IPS-15b (cell line): ENCODE measurements at regions not wholly inside any gene's neighbourhood (a gene's known extent, or its start where the extent isn't known, plus 50 kb on each side); places are given as distances from the start of the nearest gene placed in this dataset.

Experiments used
- H3K27me3 ChIP-seq: one replicate; pipeline ENCODE4 v1.6.1; 2013; ENCODE audit warnings: low read length; ENCODE audit not compliant: control insufficient read depth, insufficient read depth
- H3K36me3 ChIP-seq: one replicate; pipeline ENCODE4 v1.6.1; 2013; ENCODE audit warnings: low read length; ENCODE audit not compliant: control insufficient read depth, insufficient read depth
- H3K4me1 ChIP-seq: one replicate; pipeline ENCODE4 v1.6.1; 2013; ENCODE audit warnings: mild to moderate bottlenecking, low read length; ENCODE audit not compliant: control insufficient read depth, insufficient read depth
- H3K4me3 ChIP-seq: one replicate; pipeline ENCODE4 v1.5.1; 2013; ENCODE audit warnings: low read depth, low read length
- H3K9ac ChIP-seq: one replicate; pipeline ENCODE4 v1.6.1; 2013; ENCODE audit warnings: low read depth, mild to moderate bottlenecking, low read length
- H3K9me3 ChIP-seq: one replicate; pipeline ENCODE4 v1.6.1; 2013; ENCODE audit warnings: mild to moderate bottlenecking, low read length; ENCODE audit not compliant: control insufficient read depth, insufficient read depth

GRCh38 chr5:34535944-34536623 is 120.0 kb upstream of the RAI14 start:
- H3K27me3 ChIP-seq, result no peaks in the 10 kb centered on the region
- no peaks in the 10 kb centered on the region for H3K36me3 ChIP-seq
- H3K4me3 ChIP-seq, result no peak overlapping the region
- no peaks in the 10 kb centered on the region for H3K9me3 ChIP-seq
- peaks cover 6% of the 10 kb centered on the region for H3K4me1 ChIP-seq
- H3K9ac ChIP-seq, result no peak overlapping the region

DNA sequence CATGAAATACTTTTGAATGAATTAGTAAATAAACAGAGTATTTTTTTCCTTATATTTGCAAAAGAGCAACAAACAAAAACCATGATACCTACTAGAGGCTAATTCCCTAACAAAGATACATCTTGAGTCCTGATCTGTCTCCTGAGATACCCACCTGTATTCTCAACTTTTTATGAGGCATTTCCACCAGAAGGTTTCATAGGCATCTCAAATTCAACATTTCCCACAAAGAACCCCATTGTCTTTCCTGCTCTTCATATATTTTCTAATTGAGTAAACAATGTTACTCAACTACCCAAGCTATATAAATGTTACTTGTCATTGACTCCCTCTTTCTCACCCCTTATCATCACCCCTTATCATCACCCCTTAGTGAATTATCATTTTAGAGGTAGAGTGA is 119.4 kb upstream of the RAI14 start:
- Histone ChIP-seq H3K9me3 (no peaks in the 10 kb centered on the region), H3K27me3 (no peaks in the 10 kb centered on the region), H3K4me1 (peaks cover 6% of the 10 kb centered on the region), H3K36me3 (no peaks in the 10 kb centered on the region), H3K9ac (no peak overlapping the region), H3K4me3 (no peak overlapping the region)

DNA sequence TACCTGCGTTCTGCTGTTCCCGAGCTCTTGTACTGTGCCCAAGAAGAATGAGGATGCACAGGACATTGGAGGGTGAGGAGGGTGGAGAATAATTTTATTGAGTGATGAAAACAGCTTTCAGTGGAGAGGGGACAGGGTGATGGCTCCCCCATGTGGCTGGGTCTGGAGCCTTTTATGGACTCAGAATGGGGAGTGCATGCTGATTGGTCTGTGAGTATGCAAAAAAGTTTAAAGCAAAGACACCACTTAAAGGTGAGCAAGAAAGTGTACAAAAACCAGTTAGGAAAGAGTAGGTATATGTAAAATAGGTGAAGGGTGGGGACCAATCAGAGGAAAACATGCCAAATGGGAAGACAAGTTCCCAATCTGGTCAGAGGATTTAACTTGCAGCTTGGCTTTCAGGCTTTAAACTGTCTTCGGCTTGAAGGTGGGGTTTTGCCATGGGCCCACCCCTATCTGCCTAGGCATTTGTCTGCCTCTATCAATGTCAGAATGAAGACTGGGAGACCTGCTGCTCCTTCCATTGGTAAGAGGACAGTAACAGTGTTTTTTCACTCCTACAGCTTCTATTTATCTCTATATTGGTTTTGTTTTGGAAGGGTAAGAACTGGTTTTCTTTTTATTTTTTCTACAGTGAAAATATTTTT is 118.0 kb upstream of the RAI14 start:
- Histone ChIP-seq H3K36me3 (no peaks in the 10 kb centered on the region), H3K4me3 (no peak overlapping the region), H3K4me1 (peaks cover 6% of the 10 kb centered on the region), H3K9ac (no peak overlapping the region), H3K9me3 (no peaks in the 10 kb centered on the region), H3K27me3 (no peaks in the 10 kb centered on the region)

GRCh38 chr5:34539183-34539582 is 116.9 kb upstream of the RAI14 start:
- Histone ChIP-seq H3K36me3 (no peaks in the 10 kb centered on the region), H3K9ac (no peak overlapping the region), H3K4me1 (peaks cover 6% of the 10 kb centered on the region), H3K4me3 (no peak overlapping the region), H3K27me3 (no peaks in the 10 kb centered on the region), H3K9me3 (peaks cover 5% of the 10 kb centered on the region)

DNA sequence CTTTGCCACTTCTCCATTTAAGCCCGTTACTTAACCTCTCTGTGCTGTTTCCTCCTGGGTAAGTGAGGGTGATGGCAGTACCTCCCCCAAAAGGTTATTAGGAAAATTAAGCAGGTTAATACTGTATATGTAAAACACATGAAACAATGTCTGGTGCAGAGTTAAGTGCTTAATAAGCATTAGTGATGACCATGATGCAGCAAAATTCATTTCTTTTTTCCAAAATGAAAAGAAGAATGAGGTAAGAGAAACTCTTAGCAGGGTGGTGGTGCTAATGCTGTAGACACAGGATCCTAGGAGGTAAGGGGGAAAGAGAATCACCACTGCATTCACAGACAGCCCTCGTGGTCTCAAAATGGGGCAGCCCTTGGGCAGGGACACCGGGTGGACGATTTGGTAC is 115.1 kb upstream of the RAI14 start:
- Histone ChIP-seq H3K4me1 (peaks cover 6% of the 10 kb centered on the region), H3K9me3 (peaks cover 19% of the 10 kb centered on the region), H3K4me3 (no peak overlapping the region), H3K36me3 (no peaks in the 10 kb centered on the region), H3K27me3 (no peaks in the 10 kb centered on the region), H3K9ac (no peak overlapping the region)

DNA sequence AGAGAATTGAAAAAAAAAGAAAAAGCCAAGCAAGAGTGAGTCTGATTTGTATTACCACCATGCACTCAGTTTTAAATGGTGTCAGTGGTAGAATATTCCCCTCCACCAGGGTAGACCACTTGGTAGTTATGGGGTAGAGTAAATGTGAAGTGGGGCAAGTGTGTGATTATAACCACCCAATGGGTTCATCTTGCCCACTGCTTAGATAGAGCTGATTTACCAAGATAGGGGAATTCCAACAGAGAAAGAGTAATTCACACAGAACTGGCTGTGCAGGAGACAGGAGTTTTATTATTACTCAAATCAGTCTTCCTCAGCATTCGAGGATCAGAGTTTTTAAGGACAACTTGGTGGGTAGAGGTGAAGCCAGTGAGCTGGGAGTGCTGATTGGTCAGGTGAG is 113.3 kb upstream of the RAI14 start:
- Histone ChIP-seq H3K4me1 (peaks cover 6% of the 10 kb centered on the region), H3K36me3 (no peaks in the 10 kb centered on the region), H3K27me3 (no peaks in the 10 kb centered on the region), H3K4me3 (no peak overlapping the region), H3K9me3 (peaks cover 32% of the 10 kb centered on the region), H3K9ac (no peak overlapping the region)

- no peak overlapping the region for H3K4me3 ChIP-seq
- peaks cover 34% of the 10 kb centered on the region for H3K9me3 ChIP-seq
- peaks cover 9% of the 10 kb centered on the region for H3K4me1 ChIP-seq
- H3K9ac ChIP-seq, result no peak overlapping the region
- no peaks in the 10 kb centered on the region for H3K27me3 ChIP-seq
- H3K36me3 ChIP-seq, result no peaks in the 10 kb centered on the region
Observed at GRCh38 chr5:34543687-34544086, 112.4 kb upstream of the RAI14 start.

- H3K9ac ChIP-seq, result no peak overlapping the region
- H3K9me3 ChIP-seq, result peaks cover 34% of the 10 kb centered on the region
- H3K36me3 ChIP-seq, result no peaks in the 10 kb centered on the region
- peaks cover 12% of the 10 kb centered on the region for H3K4me1 ChIP-seq
- no peak overlapping the region for H3K4me3 ChIP-seq
- H3K27me3 ChIP-seq, result no peaks in the 10 kb centered on the region
Observed at GRCh38 chr5:34544403-34544802, 111.7 kb upstream of the RAI14 start.

GRCh38 chr5:34545164-34545563 is 111.0 kb upstream of the RAI14 start:
- H3K9ac ChIP-seq, result no peak overlapping the region
- H3K4me3 ChIP-seq, result no peak overlapping the region
- H3K36me3 ChIP-seq, result no peaks in the 10 kb centered on the region
- peaks cover 12% of the 10 kb centered on the region for H3K4me1 ChIP-seq
- no peaks in the 10 kb centered on the region for H3K27me3 ChIP-seq
- peaks cover 34% of the 10 kb centered on the region for H3K9me3 ChIP-seq

DNA sequence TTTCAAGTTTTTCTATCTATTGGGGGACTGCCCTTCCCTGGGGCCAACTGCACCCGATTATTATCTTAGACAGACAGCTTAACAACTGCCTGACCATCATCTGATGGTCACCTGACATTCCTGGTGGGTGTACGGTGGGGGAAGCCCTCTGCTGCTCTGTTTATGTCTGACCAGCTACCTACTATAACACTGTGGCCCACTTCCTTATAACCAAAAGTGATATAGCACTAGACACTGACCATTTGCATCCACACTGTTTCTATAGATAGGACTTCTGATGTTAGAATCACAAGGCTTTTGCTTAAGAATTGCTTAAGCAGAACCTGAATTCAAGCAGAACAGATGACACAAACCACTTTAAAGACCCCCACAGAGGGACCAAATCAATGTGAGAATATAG is 110.5 kb upstream of the RAI14 start:
- H3K9ac ChIP-seq, result no peak overlapping the region
- no peaks in the 10 kb centered on the region for H3K27me3 ChIP-seq
- H3K9me3 ChIP-seq, result peaks cover 34% of the 10 kb centered on the region
- no peak overlapping the region for H3K4me3 ChIP-seq
- H3K4me1 ChIP-seq, result peaks cover 10% of the 10 kb centered on the region
- no peaks in the 10 kb centered on the region for H3K36me3 ChIP-seq

DNA sequence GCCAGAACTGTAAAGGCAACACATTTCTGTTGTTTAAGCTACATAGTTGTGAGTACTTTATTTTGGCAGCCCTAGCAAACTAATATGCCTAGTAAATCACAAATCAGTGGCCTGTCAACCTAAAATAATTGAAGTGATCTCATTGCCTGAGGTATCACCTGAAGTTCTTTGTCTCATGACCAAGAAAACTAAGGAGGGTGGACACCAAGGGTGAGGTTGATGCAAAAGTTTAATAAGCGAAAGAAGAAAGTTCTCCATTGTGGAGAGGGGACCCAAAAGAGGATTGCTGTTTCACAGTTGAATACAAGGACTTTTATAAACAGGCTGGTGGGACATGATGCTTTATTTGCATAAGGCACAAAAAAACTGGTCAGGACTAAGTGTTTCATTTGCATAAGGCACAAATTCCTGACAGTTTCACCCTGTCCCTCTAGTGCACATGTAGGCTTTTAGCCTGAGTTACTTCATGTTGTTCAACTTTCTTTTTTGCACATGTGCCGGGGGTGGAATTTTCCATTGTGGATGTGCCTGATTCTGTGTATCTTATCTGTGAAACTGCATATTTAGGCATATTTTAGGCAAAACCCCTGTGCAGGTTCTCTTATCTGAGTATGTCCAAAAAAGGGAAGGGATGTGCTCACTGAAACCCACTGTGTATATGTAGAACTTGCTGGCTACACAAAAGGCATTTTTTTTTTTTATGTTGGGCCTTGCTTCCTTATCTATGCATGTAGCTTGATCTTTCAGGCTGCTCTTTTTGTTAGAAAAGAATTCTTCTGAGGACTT is 108.6 kb upstream of the RAI14 start:
- Histone ChIP-seq H3K9me3 (peaks cover 34% of the 10 kb centered on the region), H3K4me3 (no peak overlapping the region), H3K9ac (no peak overlapping the region), H3K4me1 (peaks cover 8% of the 10 kb centered on the region), H3K36me3 (no peaks in the 10 kb centered on the region), H3K27me3 (no peaks in the 10 kb centered on the region)

- H3K9me3 ChIP-seq, result peaks cover 34% of the 10 kb centered on the region
- H3K27me3 ChIP-seq, result no peaks in the 10 kb centered on the region
- H3K9ac ChIP-seq, result no peak overlapping the region
- H3K36me3 ChIP-seq, result no peaks in the 10 kb centered on the region
- peaks cover 8% of the 10 kb centered on the region for H3K4me1 ChIP-seq
- H3K4me3 ChIP-seq, result no peak overlapping the region
Observed at GRCh38 chr5:34548086-34548403, 108.1 kb upstream of the RAI14 start.
